IMR-90 (cell line): ENCODE measurements at regions not wholly inside any gene's neighbourhood (a gene's known extent, or its start where the extent isn't known, plus 50 kb on each side); places are given as distances from the start of the nearest gene placed in this dataset.
A peak's percentile ranks its signal among the peaks of the same experiment; 100 is the strongest.

Experiments used
- ATAC-seq: fragments of 200-7000 bp; cut with Tn5 transposase; 2 replicates; pipeline ENCODE4 v1.9.1; 2020; ENCODE audit warnings: low read depth, mild to moderate bottlenecking, moderate library complexity
- BruUV-seq: library from RNA; stranded (reverse); fragments of 400-500 nt; replicated peaks from 2 replicates; lab custom pipeline; 2021; lab: Mats Ljungman, UMichigan
- CTCF ChIA-PET: fragments of 300-600 bp; formaldehyde crosslinking; extraction: SDS; loops from one replicate; lab custom pipeline; 2021; ENCODE audit warnings: antibody characterized with exemption; lab: Yijun Ruan, JAX
- POLR2A ChIA-PET: fragments of 300-600 bp; sonication (Branson Sonifier 250); formaldehyde crosslinking; loops from one replicate; lab custom pipeline; 2022; ENCODE audit warnings: antibody characterized with exemption; ENCODE audit not compliant: unreplicated experiment; lab: Charles Lee
- DNase-seq: peaks from one replicate; pipeline ENCODE4 v3.0.0; 2013
- H2AFZ ChIP-seq: replicated peaks from 2 replicates; pipeline ENCODE3; 2013; ENCODE audit warnings: low read length, mild to moderate bottlenecking; ENCODE audit not compliant: poor library complexity
- H2AK5ac ChIP-seq: 2 replicates; pipeline ENCODE4 v1.6.1; 2013; ENCODE audit warnings: low read depth, low read length, inconsistent platforms
- H2AK9ac ChIP-seq: replicated peaks from 2 replicates; pipeline ENCODE3; 2013; ENCODE audit warnings: mild to moderate bottlenecking, low read depth, low read length, moderate library complexity; ENCODE audit not compliant: poor library complexity
- H2BK120ac ChIP-seq: 2 replicates; pipeline ENCODE4 v1.6.1; 2013; ENCODE audit warnings: low read depth, low read length, inconsistent platforms
- H2BK15ac ChIP-seq: 3 replicates; pipeline ENCODE4 v1.6.1; 2013; ENCODE audit warnings: low read depth, low read length, inconsistent platforms
- H2BK20ac ChIP-seq: 2 replicates; pipeline ENCODE4 v1.6.1; 2013; ENCODE audit warnings: low read depth, mild to moderate bottlenecking, inconsistent platforms, low read length, moderate library complexity
- H2BK5ac ChIP-seq: 2 replicates; pipeline ENCODE4 v1.6.1; 2013; ENCODE audit warnings: mild to moderate bottlenecking, low read depth, low read length, inconsistent platforms; ENCODE audit not compliant: poor library complexity, severe bottlenecking
- H3K14ac ChIP-seq: replicated peaks from 2 replicates; pipeline ENCODE4 v1.6.1; 2013; ENCODE audit warnings: low read depth, low read length, inconsistent platforms
- H3K18ac ChIP-seq: 2 replicates; pipeline ENCODE4 v1.6.1; 2013; ENCODE audit warnings: low read depth, low read length, control low read depth
- H3K23ac ChIP-seq: 2 replicates; pipeline ENCODE4 v1.6.1; 2013; ENCODE audit warnings: low read depth, low read length, inconsistent platforms
- H3K27ac ChIP-seq: 2 replicates; pipeline ENCODE4 v1.5.1; 2013; ENCODE audit warnings: mild to moderate bottlenecking, control low read depth, low read length; ENCODE audit not compliant: insufficient read depth
- H3K27me3 ChIP-seq: 2 replicates; pipeline ENCODE4 v1.6.1; 2013; ENCODE audit warnings: low read length; ENCODE audit not compliant: control insufficient read depth, insufficient read depth
- H3K36me3 ChIP-seq: 2 replicates; pipeline ENCODE4 v1.6.1; 2013; ENCODE audit warnings: low read length, mixed read lengths; ENCODE audit not compliant: control insufficient read depth, insufficient read depth
- H3K4ac ChIP-seq: 2 replicates; pipeline ENCODE4 v1.6.1; 2013; ENCODE audit warnings: low read depth, low read length, inconsistent platforms
- H3K4me1 ChIP-seq: 2 replicates; pipeline ENCODE4 v1.6.1; 2013; ENCODE audit warnings: low read length, mixed read lengths; ENCODE audit not compliant: control insufficient read depth, insufficient read depth
- H3K4me2 ChIP-seq: 2 replicates; pipeline ENCODE4 v1.6.1; 2013; ENCODE audit warnings: low read depth, mild to moderate bottlenecking, control low read depth, low read length, moderate library complexity
- H3K4me3 ChIP-seq: 2 replicates; pipeline ENCODE4 v1.5.1; 2013; ENCODE audit warnings: low read depth, mild to moderate bottlenecking, control low read depth, low read length, moderate library complexity; ENCODE audit not compliant: insufficient read depth
- H3K56ac ChIP-seq: 2 replicates; pipeline ENCODE4 v1.6.1; 2013; ENCODE audit warnings: low read length, inconsistent platforms; ENCODE audit not compliant: insufficient read depth; ENCODE audit errors: extremely low read depth
- H3K79me1 ChIP-seq, 2 experiments: 2 replicates each; pipeline ENCODE4 v1.6.1; 2013; ENCODE audit warnings: low read length in 2 of 2, inconsistent platforms in 1 of 2, low read depth in 1 of 2
- H3K9ac ChIP-seq: 2 replicates; pipeline ENCODE4 v1.6.1; 2013; ENCODE audit warnings: low read depth, low read length, control low read depth
- H3K9me1 ChIP-seq: 2 replicates; pipeline ENCODE4 v1.6.1; 2013; ENCODE audit warnings: low read length, inconsistent platforms; ENCODE audit not compliant: insufficient read depth
- H3K9me3 ChIP-seq: 2 replicates; pipeline ENCODE4 v1.6.1; 2013; ENCODE audit warnings: low read length; ENCODE audit not compliant: control insufficient read depth, insufficient read depth
- H4K20me1 ChIP-seq: 2 replicates; pipeline ENCODE4 v1.6.1; 2013; ENCODE audit warnings: low read length, inconsistent platforms; ENCODE audit not compliant: insufficient read depth
- H4K5ac ChIP-seq: 2 replicates; pipeline ENCODE4 v1.6.1; 2013; ENCODE audit warnings: mild to moderate bottlenecking, low read depth, low read length, control low read depth
- H4K8ac ChIP-seq, 2 experiments: 2 replicates each; pipeline ENCODE4 v1.6.1; 2013; ENCODE audit warnings: low read depth in 2 of 2, low read length in 2 of 2, control low read depth in 1 of 2, inconsistent platforms in 1 of 2
- H4K91ac ChIP-seq: 2 replicates; pipeline ENCODE4 v1.6.1; 2013; ENCODE audit warnings: low read depth, low read length, inconsistent platforms; ENCODE audit not compliant: insufficient read depth
- CTCF ChIP-seq: conservative IDR thresholded peaks from 2 replicates; pipeline ENCODE4 v1.5.1; 2012; ENCODE audit warnings: mild to moderate bottlenecking, low read depth, low read length, improper control_type of control experiment
- MAZ ChIP-seq: IDR thresholded peaks from 2 replicates; pipeline ENCODE4 v1.6.1; 2012; ENCODE audit warnings: low read depth, mild to moderate bottlenecking, low read length, improper control_type of control experiment, moderate library complexity, borderline replicate concordance
- MXI1 ChIP-seq: IDR thresholded peaks from 2 replicates; pipeline ENCODE4 v1.6.1; 2012; ENCODE audit warnings: low read depth, mild to moderate bottlenecking, low read length, moderate library complexity, borderline replicate concordance
- RAD21 ChIP-seq: IDR thresholded peaks from 2 replicates; pipeline ENCODE4 v1.6.1; 2012; ENCODE audit warnings: low read length, improper control_type of control experiment
- SMC3 ChIP-seq: fragments of 150-350 bp; IDR thresholded peaks from 2 replicates; pipeline ENCODE4 v1.6.1; 2016; ENCODE audit warnings: low read depth, mild to moderate bottlenecking, antibody characterized with exemption, low read length, moderate library complexity
- WGBS, 2 experiments: methylation state at CpG; one replicate each; pipeline versions ENCODE4 v1.1.5 to v1.1.7; 2013; ENCODE audit warnings: missing lambda C conversion rate in 2 of 2; ENCODE audit not compliant: insufficient read length in 1 of 2; ENCODE audit errors: extremely low coverage in 2 of 2; 5-methylcytosine and 5-hydroxymethylcytosine counted together
- dilution Hi-C: fragments of 300-500 bp; cut with HindIII; formaldehyde crosslinking; loops from one replicate; pipeline ENCODE4 v1.14.3; 2018; ENCODE audit warnings: low sequenced_read_pairs; ENCODE audit not compliant: unreplicated experiment
- in situ Hi-C: fragments of 300-500 bp; cut with MboI; formaldehyde crosslinking; loops from 3 replicates; pipeline ENCODE4 v1.14.3; 2019; ENCODE audit warnings: low sequenced_read_pairs, inconsistent platforms, mixed read lengths
- intact Hi-C: fragments of 100-400 bp; cut with micrococcal nuclease; formaldehyde crosslinking; loops from 2 replicates; pipeline ENCODE4 v1.10.0; 2022

- no peaks in the 10 kb centered on the region for H3K9me1 ChIP-seq
- H4K91ac ChIP-seq = no peak overlapping the region
- no peaks in the 10 kb centered on the region for H3K9me3 ChIP-seq
- no peak overlapping the region for H3K27ac ChIP-seq
- no peak overlapping the region for H3K14ac ChIP-seq
- no peak for ATAC-seq
- TF ChIP-seq MAZ (no peak), MXI1 (no peak), SMC3 (peak; percentile 20; the same call in 1 of the 2 replicates), CTCF (peak; percentile 26), RAD21 (peak; percentile 41)
- H3K4ac ChIP-seq = no peak overlapping the region
- dilution Hi-C loops (no loop called here), in situ Hi-C loops (no loop called here), intact Hi-C loops (loop anchor here (10.0 kb wide), 1 partner anchor 274 kb away; no protein-coding TSS in a partner anchor)
- no peak overlapping the region for H4K5ac ChIP-seq
- no peaks in the 10 kb centered on the region for H3K4me1 ChIP-seq
- WGBS, 2 experiments = no CpG with 5 or more reads among the region's 3 CpGs
- POLR2A ChIA-PET = no interaction called here
- H2AFZ ChIP-seq = no peak overlapping the region
- no peak overlapping the region for H3K4me2 ChIP-seq
- no peak overlapping the region for H2AK5ac ChIP-seq
- BruUV-seq = no TSS peak
- H4K8ac ChIP-seq = no peak overlapping the region
- H3K56ac ChIP-seq = no peak overlapping the region
- H2BK20ac ChIP-seq = no peak overlapping the region
- no peak overlapping the region for H2AK9ac ChIP-seq
- H2BK15ac ChIP-seq = no peak overlapping the region
- H3K23ac ChIP-seq = no peak overlapping the region
- no peaks in the 10 kb centered on the region for H3K79me1 ChIP-seq
- no peak overlapping the region for H2BK120ac ChIP-seq
- H2BK5ac ChIP-seq = no peak overlapping the region
- no peak for DNase-seq
- H3K36me3 ChIP-seq = no peaks in the 10 kb centered on the region
- no peak overlapping the region for H3K9ac ChIP-seq
- CTCF ChIA-PET = interaction anchor here (0.5 to 0.7 kb wide), 2 partner anchors 25 to 173 kb away, joined by 4 to 7 read pairs; no protein-coding TSS in a partner anchor
- no peaks in the 10 kb centered on the region for H4K20me1 ChIP-seq
- H3K27me3 ChIP-seq = no peaks in the 10 kb centered on the region
- no peak overlapping the region for H3K18ac ChIP-seq
- H3K4me3 ChIP-seq = no peak overlapping the region
Observed at GRCh38 chr21:16608209-16608830, 878.5 kb downstream of the USP25 start.
